ENCODE measurements at regions not wholly inside any gene's neighbourhood (a gene's known extent, or its start where the extent isn't known, plus 50 kb on each side); places are given as distances from the start of the nearest gene placed in this dataset.

DNA sequence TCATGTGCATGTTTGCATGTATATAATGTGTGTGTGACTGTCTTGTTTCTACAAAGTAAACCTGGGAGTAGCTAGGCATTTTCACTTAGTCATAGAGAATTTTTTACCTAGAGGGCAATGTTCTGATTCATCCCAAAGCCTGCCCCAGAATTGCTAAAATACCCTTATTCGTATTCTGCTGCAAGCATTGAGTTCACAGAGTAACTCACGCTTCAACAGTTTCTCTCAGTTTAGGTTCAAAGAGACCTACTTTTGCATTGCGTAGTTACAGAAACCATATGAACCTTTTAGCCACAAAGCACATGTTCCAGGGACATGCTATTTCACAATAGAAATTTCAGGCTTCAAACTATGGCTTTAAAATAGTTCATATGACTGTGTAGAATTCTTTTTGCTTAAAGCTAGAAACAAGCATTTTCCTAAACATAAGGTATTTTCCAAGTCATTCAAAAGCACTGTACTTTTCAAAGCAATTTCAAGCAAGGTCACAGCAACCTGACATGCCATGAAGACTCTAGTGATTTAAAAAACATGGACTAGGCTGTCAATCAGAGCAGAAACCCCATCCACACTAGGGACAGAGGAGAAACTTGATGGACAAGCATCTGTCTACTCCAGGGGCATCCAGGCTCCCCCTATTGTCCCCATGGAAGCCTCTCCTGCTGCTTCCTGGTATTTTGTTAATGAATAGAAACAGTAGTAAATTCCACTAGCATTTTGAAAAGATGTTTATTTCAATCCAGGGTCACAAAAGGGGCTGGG lies 81.5 kb upstream of the MAPK10 start:
- TF ChIP-seq, protein P1, sequence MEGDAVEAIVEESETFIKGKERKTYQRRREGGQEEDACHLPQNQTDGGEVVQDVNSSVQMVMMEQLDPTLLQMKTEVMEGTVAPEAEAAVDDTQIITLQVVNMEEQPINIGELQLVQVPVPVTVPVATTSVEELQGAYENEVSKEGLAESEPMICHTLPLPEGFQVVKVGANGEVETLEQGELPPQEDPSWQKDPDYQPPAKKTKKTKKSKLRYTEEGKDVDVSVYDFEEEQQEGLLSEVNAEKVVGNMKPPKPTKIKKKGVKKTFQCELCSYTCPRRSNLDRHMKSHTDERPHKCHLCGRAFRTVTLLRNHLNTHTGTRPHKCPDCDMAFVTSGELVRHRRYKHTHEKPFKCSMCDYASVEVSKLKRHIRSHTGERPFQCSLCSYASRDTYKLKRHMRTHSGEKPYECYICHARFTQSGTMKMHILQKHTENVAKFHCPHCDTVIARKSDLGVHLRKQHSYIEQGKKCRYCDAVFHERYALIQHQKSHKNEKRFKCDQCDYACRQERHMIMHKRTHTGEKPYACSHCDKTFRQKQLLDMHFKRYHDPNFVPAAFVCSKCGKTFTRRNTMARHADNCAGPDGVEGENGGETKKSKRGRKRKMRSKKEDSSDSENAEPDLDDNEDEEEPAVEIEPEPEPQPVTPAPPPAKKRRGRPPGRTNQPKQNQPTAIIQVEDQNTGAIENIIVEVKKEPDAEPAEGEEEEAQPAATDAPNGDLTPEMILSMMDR (IDR thresholded peaks at IDR 0.05), result no peak
- TF ChIP-seq POLR2A (IDR thresholded peaks at IDR 0.05), result no peak
